GM18511 (cell line): ENCODE measurements at regions not wholly inside any gene's neighbourhood (a gene's known extent, or its start where the extent isn't known, plus 50 kb on each side); places are given as distances from the start of the nearest gene placed in this dataset.
"Not testable (repeated sequence)": the region's sequence is repeated elsewhere in the genome, so short reads cannot be mapped to it uniquely, and the experiment has no call there.

Experiments
- ATAC-seq: cut with Tn5 transposase; IDR thresholded peaks from one replicate; pipeline ENCODE4 v1.9.1; 2021; ENCODE audit warnings: mild to moderate bottlenecking, moderate library complexity; ENCODE audit not compliant: unreplicated experiment

DNA sequence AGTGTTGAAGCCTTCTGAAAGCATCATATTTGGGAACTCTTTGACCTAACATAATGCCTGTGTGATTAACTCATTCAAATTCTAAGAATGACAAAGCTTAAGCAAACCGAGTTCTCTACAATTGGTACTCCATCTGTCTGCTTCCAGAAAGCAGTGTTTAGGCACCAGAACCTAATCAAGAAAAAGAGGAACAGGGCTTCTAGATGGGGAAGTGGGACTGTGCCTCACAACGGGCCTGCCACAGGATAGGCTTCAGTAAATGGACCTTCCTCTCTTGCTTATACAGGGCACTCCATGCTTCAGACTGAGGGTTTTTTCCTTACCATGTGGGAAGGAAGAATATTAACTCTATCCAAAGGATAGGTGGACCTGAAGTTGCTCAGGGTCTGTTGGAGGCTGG, 808.1 kb downstream of the XPNPEP1 start:
- ATAC-seq: no peak

DNA sequence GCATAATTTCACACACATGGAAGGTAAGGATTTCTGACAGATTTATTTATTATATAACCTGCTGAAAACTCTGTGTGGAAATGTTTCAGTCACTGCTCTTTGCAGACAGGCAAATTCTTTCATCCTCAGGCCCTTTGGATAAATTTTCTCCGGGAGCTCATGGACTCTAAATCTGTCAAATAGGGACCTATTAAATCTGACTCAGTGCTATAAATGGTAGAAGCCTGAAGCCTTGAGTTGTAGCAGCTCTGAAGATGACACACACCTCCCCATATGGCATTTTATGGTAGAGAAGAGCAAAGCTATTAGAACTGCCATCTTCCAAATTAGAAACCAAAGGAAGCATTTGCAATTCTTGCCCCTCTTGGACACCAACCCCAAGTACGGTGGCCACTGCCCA, 808.7 kb downstream of the XPNPEP1 start:
- no peak for ATAC-seq

DNA sequence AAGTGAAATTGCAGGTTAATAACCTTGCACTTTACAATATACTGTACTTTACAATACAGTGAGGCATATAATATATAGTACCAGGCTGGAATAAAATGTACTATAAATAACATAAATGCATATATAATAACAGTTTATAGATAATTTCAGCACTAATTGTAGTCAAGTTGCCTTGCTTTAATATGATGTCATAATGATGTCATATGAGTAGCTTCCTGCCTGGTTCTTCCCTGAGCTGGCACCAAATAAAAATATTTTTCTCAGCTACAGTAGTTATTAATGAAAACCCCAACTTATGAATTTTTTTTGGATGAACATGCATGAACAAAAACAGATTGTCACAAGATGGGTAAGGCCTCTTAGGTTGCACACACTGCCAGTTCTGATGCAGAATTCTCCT, 816.7 kb downstream of the XPNPEP1 start:
- ATAC-seq: no peak

DNA sequence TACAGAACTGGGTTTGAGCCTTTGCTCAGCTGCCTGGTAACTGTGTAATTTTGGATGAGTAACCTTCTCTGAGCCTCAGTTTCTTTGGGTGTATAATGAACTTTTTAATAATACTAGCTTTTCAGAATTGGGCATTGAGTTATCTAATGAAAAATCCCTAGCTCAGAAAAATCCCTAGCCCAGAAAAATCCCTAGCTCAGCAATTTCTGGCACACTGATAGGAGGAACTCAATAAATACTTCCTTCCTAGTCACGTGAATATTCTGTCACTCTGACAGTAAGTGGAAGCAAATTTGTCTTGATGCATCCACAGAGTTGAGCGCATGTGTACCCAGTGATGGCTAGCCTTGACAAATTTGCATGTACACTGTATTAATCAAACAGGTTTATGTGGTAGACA, 817.6 kb downstream of the XPNPEP1 start:
- no peak for ATAC-seq

DNA sequence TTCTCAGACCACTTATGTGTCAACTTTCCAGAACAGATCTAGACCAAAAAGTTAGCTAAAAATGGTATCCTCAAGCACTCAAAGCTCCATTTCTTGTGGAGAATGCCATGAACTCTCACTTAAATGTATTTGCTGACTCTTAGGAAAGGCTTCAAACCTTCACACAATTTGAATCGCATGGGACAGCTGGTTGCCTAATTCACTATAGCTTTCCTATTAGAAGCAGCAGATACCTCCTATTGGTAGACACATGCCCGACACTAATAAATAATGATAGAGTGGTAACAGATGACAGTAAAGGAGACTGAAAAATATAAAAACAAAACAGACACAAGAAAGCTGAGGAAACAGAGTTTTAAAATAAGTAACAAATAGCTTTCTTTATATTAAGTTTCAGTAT, 818.5 kb downstream of the XPNPEP1 start:
- no peak for ATAC-seq

DNA sequence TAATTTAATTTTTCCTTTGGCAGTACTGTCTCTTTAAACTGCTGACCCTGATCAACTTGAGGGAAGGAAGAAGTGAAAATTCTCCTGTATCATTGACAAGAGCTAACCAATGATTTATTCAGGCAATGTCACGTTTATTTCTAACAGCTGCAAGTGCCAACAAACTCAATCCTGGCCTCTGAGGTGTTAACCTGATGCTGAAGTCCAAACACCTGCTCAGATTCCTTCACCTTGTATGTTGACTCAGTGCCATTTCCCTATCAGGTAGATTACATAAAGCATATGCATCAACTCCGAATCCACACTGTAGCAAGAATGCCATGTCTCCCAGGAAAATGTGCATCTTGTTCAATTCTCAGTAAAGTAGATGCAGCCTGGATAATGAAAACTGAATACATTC, 820.0 kb downstream of the XPNPEP1 start:
- no peak for ATAC-seq

DNA sequence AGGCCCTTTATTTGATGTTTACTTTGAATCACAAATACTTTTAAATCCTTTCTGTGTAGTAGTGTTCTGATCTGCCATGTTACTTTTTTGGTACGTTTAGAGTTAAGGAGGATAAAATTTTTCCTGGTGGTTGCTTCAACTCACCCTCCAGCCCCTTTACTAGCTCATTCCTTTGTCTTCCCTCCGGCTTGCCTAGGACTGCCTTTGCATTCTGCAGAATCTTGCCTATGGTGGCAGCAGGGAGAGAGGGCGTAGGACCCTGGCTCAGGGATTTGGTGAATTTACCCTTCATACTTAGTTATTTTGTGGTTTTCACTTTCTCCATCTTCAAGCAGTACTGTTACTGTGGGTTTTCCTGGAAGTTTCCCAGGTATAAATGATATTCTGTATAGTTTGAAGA, 833.5 kb downstream of the XPNPEP1 start:
- no peak for ATAC-seq

DNA sequence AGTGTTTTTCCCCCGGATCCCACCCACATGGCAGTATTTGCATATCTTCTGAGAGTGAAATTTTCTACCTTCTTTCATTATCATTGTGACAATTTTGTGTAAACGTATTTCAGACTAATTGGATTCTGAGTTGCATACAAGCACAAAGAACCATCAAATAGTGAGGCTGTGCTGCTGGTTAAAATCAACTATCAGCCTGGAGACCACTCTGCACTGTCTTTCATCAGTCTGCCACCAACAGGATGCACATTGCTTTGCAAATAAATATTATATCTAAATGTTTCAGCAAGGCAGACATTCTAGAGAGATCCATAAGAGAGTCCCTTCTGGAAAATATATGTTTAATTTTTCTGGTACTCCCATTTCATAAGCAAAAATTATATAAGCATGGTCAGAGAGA, 851.8 kb downstream of the XPNPEP1 start:
- no peak for ATAC-seq

DNA sequence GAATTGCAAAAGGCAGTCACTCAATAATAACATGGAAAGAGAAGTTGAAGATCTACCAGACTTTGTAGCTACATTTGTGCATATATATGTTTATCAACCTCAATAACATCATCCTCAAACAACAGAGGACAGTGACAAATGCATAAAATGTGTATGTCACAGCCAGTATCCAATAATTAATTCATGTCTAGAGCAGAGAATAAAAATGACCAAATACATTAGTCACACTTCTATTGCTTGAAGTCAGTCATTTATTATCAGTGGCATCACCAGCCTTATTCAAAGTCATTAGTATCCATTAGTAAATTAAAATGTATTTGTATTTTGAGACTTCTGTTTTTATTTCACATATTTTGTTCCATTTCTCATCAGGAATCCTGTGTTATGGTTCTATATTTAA, 852.8 kb downstream of the XPNPEP1 start:
- no peak for ATAC-seq

DNA sequence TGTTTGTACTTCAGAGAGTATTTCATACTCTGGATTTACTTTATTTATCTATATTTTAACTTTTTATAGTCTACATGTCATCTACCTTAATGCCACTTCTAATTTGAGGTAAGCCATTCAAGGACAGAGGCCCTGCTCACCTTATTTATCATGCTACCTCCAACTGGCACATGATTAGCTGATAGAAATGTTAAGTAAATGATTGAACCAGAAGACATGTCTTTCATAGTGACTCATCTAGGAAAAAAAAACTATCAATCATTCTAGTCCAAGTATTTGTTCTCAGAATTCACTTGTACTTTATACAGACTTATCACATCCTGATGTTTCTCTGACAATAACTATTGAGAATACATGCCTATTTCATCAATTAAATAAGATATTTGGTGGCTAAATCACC, 856.3 kb downstream of the XPNPEP1 start:
- no peak for ATAC-seq

DNA sequence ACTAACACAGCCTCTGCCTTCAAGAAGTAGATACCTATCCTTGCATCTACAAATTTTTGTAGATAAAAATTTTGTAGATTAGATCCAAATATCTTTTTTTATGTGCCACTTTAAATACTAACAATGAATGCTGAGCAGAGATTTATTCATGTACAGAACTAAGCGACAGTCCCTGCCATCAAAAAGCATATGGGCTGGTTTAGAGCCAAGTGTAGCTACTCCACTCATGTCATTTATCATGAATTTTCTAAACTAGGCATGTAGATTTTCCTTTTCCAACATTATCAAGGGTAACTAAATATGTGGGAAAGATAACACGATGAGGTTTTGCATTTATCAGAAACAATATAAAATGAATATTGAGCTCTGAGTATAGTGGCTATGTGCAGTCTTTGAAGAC, 857.5 kb downstream of the XPNPEP1 start:
- no peak for ATAC-seq

DNA sequence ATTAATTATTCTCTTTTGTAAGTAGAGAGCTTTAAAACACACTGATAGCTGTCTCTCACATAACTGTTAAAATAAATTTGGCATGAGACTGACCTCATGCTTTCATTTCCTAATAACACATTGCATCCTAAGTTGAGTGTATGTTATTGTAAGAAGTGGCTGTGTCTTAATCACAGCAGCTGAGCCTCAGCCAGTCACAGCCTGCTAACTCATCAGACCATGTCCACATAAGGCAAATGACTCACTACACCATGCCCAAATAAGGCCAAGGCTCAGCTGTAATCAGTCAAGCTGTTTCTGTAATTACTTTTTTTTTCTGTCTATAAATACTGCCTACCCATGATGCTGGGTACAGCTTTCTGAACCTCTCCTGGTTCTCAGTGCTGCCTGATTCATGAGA, 860.9 kb downstream of the XPNPEP1 start:
- ATAC-seq: peak; percentile 76

DNA sequence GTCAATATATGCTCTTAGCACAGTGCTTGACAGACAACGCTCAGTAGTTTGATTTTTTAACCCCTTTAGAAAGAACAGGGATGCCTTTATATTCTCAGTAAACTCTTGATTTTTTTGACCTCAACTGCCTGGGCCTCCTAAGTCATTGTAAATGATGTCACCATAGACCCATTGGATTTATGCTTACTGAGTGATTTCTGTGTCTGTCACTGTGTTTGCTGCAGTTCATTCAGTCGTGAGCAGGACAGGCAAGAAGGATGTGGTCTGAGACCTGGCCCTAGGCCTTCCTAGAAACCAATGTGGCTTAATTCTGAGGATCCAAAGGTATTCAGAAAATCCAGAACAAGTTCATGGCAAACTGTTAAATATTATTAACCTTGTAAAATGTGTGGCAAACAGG, 868.1 kb downstream of the XPNPEP1 start:
- ATAC-seq: no peak

DNA sequence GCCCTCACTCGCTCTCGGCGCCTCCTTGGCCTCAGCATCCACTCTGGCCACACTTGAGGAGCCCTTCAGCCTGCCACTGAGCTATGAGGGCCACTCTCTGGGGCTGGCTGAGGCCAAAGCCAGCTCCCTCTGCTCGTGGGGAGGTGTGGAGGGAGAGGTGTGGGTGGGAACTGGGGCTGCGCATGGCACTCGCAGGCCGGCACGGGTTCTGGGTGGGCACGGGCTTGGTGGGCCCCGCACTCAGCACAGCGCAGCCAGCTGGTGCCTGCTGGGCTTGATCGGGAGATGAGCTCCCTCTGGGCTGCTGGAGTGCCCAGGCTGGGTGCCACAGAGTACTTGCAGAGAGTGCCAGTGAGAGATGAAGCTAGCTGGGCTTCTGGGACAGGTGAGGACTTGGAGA, 875.5 kb downstream of the XPNPEP1 start:
- ATAC-seq: no peak

DNA sequence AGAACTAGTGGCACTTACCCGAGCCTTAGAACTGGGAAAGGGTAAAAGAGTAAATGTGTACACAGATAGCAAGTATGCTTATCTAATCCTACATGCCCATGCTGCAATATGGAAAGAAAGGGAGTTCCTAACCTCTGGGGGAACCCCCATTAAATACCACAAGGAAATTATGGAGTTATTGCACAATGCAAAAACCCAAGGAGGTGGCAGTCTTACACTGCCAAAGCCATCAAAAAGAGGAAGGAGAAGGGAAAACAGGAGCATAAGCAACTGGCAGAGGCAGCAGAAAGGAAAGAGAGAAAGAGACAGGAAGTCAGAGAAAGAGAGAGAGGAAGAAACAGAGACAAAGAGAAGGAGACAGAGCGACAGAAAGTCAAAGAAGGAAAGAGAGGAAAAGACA, 876.9 kb downstream of the XPNPEP1 start:
- not testable (repeated sequence) for ATAC-seq

DNA sequence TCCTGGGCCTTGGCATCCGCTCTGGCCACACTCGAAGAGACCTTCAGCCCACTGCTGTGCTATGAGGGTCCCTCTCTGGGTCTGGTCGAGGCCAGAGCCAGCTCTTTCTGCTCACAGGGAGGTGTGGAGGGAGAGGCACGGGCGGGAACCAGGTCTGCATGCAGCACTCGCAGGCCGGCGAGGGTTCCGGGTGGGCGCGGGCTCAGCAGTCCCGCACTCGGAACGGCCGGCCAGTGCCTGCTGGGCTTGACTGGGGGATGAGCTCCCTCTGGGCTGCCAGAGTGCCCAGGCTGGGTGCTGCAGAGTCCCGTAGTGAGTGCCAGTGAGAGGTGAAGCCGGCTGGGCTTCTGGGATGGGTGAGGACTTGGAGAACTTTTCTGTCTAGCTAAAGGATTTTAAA, 882.7 kb downstream of the XPNPEP1 start:
- no peak for ATAC-seq

DNA sequence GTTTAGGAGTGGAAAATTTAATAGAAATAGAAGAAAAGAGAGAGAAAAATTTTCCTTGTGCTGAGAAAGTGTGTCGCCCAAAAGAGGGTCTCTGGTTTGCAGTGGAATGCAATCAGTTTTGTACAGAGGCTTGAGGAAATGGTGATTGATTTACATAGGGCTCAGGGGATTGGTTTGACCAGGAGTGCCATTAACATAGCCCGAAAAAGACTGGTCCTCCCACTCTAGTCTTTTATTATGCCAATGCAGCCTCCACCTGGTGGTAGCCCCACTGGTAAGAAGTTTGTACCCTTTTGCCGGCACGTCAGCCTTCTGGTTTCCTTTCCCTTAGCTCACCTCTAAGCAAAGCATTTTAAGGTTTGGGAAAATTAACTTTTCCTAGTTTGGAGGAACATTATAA, 885.3 kb downstream of the XPNPEP1 start:
- ATAC-seq: no peak

DNA sequence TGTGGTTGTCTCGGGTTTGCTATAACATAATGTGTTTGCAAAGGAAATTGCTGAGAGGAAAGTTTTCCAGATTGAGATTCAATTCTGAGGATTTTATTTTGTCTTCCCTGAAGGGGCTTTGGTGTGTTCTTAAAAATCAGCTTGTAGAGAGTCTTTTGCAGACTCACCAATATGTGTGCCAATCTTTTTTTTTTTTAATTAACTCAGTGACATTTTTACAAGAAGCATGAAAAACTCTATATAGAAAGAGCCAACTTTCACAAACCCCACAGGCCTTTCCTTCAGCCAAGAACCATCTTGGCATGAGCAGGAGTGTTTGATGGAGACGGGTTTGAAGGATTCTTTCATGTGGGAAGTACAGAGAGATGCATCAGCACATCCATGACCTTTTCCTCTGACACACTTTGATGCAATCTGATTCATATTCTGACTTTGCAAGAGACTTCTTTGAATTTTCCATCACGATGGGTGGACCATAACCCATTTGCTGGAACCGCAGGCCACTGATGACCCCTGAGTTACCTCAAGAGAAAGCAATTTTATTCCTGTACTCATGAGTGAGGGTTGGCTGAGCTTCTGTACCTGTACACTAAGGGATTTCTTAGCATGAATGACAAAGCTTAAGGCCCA, 892.6 kb downstream of the XPNPEP1 start:
- no peak for ATAC-seq

DNA sequence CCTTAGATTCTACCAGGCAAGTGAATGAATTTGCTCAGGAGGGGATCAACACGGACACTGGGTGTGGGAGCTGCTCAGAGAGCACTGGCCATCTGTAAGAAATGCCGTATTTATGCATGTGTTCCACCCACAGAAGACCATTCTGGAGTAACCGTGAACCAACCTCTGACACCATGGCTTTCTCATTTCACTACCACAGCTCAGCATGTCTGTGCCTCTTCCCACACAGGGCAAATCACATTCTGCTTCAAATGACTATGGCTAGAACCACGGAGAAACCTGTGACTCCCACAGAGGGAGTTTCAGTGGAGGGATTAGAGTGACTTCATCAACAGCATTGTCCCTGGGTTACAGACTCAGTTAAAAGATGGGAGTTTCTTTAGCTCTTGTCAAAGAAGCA, 893.4 kb downstream of the XPNPEP1 start:
- no peak for ATAC-seq

DNA sequence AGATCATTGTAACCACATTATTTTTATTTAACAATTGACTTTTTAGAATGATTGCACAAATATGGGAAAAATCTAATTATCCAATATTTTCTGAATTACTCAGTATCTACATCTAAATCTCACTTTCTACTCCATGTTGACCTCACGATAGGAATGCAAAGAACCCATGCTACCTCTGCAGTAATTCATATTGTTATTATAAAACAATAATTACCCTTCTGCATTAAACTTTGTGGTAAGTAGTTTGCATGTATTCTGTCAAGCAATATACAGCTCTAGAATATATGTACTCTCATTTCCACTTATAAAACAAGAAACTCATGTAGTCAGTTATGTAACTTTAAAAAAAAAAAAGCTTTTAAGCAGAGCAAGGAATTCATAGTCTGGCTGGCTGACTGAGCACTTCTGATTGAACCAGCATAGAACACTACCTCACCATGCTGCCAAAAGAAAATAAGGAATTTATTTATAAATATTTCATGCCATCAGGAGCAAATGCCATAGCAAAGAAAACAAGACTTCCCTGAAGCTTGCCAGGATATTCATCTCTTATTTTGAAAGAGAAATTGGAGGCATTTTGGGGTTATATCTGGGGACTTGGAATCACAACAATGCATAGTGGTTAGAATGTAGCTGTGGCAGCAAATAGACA, 895.7 kb downstream of the XPNPEP1 start:
- no peak for ATAC-seq

DNA sequence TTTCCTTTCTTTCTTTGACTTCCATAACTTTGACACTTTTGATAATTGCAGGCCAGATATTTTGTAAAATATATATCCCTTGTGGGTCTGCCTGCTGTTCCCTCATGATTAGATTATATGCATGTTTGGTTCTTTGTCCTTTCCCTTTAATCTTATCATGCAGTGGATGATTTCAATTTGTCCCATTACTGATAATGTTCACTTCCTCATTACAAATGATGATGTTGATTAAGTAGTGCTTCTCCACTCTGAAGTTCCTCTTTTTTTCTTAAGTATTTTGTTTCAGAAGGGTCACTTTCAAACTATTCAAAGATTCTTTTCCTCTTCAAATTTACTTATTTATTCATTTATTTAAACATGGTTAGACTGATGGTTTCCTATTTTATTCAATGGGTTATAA, 898.1 kb downstream of the XPNPEP1 start:
- ATAC-seq: no peak

DNA sequence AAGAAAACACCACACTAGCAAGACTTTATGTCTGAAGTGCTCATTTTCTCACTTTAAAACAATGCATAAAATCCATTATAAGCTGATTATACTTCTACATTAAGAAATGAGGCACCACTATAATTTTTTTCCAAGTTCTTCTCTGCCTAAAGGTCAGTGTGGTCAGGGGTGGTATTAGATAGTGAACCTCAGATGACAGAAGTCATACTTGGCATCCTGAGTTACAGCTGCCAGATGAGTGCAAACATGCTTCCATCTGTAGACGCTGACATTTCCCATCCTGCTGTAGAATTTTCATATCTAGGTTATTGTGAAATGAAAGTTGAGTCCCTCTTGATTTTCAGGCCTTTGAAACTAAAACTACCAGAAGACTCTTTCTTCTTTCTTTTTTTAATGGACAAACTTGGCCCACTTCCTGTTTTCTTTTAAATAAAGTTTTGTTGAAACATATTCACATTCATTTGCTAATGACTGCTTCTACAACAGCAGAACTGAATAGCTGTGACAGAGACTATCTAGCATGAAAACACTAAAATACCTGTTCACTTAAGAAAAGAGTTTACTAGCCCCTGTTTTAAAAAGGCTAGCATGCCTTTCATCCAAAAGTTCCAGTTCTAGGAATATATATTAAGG, 900.8 kb downstream of the XPNPEP1 start:
- ATAC-seq: no peak

DNA sequence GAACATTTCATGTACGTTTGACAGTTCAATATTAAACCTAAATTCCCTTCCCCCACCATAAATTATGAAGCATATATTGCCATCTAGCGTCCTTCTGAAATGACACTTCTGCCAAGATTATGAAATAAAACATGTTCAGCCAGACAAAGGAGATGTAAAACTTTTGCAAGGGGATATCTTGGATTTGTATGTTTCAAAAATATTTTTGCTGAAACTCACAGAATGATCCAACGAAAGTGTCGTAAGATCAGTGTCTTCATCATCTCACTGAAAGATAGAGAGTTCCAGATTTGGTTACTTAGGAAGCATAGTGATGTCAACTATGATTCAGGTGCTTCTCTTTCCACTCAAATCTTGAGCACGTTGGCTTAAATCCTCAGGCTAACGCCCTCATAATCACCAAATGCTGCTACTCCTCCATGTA, 904.3 kb downstream of the XPNPEP1 start:
- ATAC-seq: peak; percentile 65
